GM11168 (cell line): ENCODE measurements at regions not wholly inside any gene's neighbourhood (a gene's known extent, or its start where the extent isn't known, plus 50 kb on each side); places are given as distances from the start of the nearest gene placed in this dataset.

ENCODE experiments used
- in situ Hi-C: fragments of 300-500 bp; cut with MboI; formaldehyde crosslinking; loops from one replicate; pipeline ENCODE4 v1.12.0; 2022; ENCODE audit warnings: low sequenced_read_pairs; ENCODE audit not compliant: unreplicated experiment

DNA sequence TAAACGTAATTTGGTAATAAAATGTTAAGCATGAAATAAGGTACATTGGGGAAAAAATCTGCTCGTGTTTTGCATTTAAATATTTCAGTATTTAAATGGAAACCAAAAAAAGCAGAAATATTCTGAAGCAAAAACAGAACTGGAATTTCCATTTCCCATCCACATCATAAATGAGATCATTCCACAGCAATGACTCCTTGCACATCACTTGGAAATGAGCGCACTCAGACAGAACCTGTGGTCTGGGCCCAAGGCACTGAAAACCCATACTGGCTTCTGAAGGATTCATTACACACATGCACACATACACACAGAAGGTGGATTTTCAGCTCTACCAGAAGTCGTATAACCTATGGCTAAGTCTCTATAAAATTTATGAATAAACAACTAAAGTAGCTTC, 174.8 kb downstream of the IBTK start:
- in situ Hi-C loops: no loop called here

GRCh38 chr6:82072121-82072521, 175.4 kb downstream of the IBTK start:
- in situ Hi-C loops: no loop called here

DNA sequence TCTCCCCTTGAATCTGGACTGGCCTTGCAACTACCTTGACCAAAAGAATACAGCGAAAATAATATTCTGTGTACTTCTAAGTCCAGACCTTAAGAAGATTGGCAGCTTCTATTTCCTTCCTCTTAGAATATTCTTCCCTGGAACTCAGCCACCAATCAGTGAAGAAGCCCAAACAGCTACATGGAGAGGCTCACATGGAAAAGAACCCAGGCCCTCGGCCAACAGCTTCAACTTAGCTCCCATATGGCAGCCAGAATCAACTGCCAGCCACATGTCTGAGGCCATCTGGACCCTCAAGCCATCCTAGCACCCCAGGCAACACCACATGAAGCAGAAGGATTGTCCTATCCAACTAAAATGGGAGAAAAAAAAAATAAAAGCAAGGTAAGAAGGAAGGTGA, 178.8 kb downstream of the IBTK start:
- in situ Hi-C loops: no loop called here

DNA sequence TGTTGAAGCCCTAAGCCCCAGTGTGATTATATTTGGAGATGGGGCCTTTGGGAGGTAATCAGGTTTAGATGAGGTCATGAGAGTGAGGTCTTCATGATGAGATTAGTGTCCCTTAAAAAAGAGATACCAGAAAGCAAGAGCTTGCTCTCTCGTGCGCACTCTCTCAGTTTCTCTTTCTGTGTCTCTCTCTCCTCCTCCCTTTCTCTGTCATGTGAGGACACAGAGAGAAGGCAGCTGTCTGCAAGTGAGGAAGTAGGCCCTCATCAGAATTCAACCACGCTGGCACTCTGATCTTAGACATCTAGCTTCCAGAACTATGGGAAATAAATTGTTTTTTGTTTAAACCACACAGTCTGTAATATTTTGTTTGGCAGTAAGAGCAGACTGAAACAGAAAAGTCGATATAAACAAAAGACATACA, 180.5 kb downstream of the IBTK start:
- in situ Hi-C loops: no loop called here

- in situ Hi-C loops: no loop called here
These were observed 181.3 kb downstream of the IBTK start for GRCh38 chr6:82066196-82066595.

- in situ Hi-C loops: no loop called here
These were observed 184.0 kb downstream of the IBTK start for GRCh38 chr6:82063574-82063973.

DNA sequence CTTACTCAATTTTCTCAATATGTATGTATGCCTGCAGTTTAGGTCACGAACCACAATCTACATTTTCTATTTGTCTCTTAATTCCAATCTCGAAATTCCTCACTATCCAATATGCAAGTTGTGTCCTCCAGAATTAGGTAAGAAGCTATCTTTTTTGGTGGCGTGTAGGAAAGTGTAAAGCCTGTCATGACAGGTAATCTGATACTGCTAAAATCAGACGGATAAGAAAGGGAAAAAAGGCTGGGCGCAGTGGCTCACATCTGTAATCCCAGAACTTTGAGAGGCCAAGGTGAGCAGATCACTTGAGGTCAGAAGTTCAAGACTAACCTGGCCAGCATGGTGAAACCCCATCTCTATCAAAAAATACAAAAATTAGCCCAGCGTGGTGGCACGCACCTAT, 185.3 kb downstream of the IBTK start:
- in situ Hi-C loops: no loop called here

DNA sequence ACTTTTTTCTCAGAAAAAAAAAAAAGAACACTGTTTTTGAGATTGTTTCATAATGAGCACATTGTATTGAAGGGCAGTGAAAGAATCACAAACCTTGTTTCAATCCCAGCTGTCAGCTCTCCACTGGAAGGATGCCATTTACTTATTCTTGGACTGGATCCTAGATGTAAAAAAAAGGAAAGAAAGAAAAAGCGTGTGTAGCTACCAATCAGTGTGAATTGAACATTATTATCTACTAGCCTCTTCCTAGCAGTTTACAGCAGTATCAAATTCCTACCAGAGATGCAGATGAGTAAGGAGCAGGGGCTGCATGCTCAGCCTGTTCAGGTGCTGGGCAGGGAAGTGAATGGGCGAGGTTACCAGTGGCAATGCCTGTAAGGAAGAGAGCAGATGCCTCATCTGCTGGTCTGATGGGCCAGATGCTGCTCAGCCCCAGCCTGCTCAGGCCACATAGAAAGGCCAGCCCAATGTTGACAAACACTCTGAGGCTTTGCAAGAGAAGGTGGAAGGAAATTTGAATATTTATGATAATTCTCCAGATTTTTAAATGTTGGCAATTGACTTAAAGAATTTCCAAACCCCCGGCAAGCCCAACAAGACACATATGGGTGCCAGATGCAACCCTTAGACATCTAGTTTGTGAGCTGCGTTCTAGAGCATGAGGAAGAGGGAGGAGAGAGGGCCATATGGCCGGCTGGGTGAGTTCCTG, 189.5 kb downstream of the IBTK start:
- in situ Hi-C loops: no loop called here

DNA sequence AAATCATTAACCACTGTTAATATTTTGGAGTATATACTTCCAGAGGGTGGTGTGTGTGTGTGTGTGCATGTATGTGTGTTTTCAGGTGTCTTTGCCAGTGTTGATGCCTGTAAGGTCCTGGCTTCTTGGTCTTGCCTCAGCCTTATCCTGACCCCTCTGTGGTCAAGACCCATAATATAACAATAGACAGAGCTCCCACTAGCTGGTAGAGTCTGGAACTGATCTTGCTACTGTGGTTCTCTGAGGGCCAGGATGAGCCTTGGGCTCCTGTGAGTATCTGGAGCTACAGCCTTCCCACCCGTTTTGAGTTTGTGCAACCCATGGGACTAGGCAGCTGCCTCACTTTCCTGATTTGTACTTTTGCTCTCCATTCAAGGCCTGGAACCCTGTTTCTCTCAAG, 191.0 kb downstream of the IBTK start:
- in situ Hi-C loops: no loop called here

GRCh38 chr6:82045965-82046756, 201.4 kb downstream of the IBTK start:
- in situ Hi-C loops: no loop called here

DNA sequence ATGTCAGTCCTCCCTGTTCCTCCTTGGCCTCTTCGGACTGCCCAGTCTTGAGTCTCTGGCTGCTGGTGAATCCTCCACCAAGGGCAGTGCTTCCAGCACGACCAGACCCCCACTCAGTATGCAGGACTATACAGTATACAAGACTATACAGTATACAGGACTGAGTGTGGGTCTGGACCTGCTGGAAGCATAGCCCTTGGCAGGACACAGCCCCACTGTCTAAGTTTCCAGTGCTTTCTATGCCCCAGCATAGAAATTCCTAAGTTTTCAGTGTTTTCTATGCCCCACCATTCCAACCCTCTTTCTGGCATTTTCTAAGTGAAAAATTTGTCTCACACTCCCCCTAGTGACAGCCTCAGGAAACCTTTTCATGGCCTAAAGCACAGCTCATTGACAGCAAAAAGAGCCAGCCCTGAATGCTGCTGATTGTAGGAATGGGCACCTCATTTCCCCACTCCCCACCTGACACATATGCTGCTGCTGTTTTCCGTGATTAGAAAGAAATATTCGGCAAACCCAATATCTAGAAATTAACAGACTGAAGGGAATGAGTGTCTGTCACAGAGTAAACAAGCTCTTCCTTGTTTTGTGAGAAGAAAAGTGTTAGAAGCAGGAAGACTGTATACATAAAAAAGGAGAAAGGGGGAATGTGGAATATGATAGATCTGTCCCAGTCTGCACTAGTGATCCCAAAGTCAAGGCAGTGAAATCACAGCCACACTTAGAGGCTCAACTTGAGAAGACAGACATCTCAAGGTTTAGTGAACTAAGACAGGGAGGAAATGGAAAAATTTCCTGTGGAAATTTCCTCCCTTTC, 206.9 kb downstream of the IBTK start:
- in situ Hi-C loops: no loop called here

- in situ Hi-C loops: no loop called here
These were observed 208.9 kb downstream of the IBTK start for GRCh38 chr6:82038631-82039030.

DNA sequence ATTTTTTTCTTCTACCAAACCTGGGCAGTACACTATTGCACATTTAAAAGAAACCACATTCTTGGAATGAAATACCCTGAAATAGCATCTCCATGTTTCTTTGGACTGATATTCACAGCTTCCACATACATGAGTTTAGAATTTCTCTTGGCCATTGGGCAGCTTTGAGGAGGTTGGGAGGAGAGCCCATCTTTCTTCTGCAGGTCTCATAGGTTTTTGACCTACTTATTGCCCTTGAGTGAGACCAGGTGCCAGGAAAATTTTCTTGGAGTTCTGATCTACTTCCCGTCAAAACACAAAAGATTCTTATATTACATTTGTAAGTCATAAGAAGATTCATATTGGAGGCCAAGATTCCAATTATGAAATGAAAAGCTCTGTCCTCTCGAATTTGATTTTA, 212.0 kb downstream of the IBTK start:
- in situ Hi-C loops: no loop called here

DNA sequence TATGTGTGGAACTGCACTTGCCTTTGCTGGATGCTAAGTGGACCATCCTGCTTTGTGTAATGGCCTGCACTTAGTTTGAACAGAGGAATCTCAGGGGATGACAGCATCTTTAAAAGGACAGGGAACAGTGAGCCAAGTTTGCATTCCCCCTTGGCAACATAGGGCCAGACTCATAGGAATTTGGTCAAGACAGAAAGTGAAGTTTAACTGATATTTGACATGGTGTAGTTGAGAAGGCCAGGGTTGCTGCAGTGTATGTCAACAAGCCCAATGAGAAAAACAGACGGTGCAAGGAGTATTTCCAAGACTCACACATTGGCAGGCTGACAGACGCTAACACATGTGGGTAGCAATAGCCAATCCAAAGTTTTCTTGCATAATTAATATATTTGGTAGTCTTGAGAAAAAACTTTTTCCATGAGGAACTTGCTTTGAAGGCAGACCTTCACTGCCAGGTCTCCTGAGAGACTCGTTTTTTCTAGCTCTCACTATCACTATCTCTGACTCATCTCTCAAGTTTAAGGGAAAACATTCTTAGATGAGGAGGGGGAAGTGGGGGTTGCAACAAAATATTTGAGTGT, 213.8 kb downstream of the IBTK start:
- in situ Hi-C loops: no loop called here

GRCh38 chr6:82032444-82032843, 215.1 kb downstream of the IBTK start:
- in situ Hi-C loops: no loop called here

DNA sequence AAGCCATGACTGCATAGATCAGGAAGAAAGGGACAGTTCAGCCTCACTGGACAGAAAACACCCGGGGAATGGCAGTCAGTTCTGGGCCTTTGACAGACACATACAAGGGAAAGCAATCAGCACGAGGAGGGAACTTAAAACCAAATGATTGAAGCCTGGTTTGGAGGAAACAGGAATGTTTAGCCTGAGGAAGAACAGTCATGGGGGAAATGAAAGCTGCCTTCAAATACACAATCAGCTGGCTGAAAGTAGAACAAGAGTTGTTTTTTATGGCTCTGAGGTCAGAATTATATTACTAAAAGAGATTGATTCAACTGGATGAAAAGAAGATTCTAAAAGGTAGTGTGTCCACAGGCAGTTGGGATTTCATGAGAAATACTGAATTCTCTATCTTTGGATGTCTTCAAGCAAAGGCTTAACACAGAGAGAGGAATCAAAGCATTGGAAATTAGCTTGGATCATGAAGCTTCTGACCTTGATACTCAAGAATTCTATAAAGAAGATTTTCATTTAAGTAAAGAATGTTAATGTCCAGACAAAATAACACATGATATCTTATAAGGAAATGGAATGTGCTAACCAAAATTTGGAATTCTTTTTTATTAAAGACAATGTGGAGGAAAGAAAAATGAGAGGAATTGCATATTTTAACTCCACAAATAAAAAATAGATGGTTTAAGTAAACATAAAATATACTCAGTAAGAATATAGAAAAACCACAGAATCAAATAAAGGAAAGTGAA, 216.6 kb downstream of the IBTK start:
- in situ Hi-C loops: no loop called here

GRCh38 chr6:82030301-82030700, 217.2 kb downstream of the IBTK start:
- in situ Hi-C loops: no loop called here

- in situ Hi-C loops: no loop called here
These were observed 222.3 kb downstream of the IBTK start for GRCh38 chr6:82025271-82025670.

DNA sequence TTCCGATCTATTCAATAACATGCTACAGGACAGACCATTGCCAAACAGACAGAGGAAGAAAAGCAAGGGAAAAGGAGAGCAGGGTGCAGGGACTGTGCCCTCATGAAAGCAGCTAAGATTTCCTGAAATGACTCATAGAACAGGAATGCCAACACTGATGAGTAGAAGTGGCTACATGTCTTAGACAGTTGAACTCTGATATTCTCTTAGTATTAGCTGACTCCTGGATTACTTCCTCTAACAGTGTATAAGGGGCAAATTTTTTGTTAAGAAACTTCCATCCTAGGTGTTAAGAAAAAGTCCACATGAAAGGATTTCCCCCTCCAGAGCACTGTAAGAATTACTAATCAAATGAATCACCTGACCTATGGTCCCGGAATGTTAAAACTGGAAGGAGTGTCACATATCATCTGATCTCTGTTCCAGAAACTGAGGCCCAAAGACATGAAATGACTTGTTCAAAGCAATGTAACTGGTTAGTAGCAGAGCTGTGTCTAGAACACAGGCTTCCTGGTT, 224.9 kb downstream of the IBTK start:
- in situ Hi-C loops: no loop called here

GRCh38 chr6:82017773-82018172, 229.8 kb downstream of the IBTK start:
- in situ Hi-C loops: no loop called here
